OCI-LY7 (cell line): ENCODE measurements at regions not wholly inside any gene's neighbourhood (a gene's known extent, or its start where the extent isn't known, plus 50 kb on each side); places are given as distances from the start of the nearest gene placed in this dataset.

Source experiments
- BruUV-seq: library from RNA; stranded (reverse); fragments of 400-500 nt; replicated peaks from 2 replicates; lab custom pipeline; 2021; lab: Mats Ljungman, UMichigan
- CTCF ChIA-PET: fragments of 300-600 bp; sonication (Branson Sonifier 250); formaldehyde crosslinking; loops from one replicate; lab custom pipeline; 2022; ENCODE audit warnings: antibody characterized with exemption; ENCODE audit not compliant: unreplicated experiment; lab: Charles Lee
- POLR2A ChIA-PET: fragments of 300-600 bp; sonication (Branson Sonifier 250); formaldehyde crosslinking; loops from one replicate; lab custom pipeline; 2022; ENCODE audit warnings: antibody characterized with exemption; lab: Charles Lee
- DNase-seq: peaks from one replicate; pipeline ENCODE4 v3.0.0-alpha.2; 2015; ENCODE audit warnings: low spot score
- H2AFZ ChIP-seq: fragments of 200-600 bp; sonication (generic), shearing (Covaris generic); 2 replicates; pipeline ENCODE4 v1.6.1; 2014; ENCODE audit warnings: mild to moderate bottlenecking, antibody characterized with exemption, low read length, moderate library complexity
- H3K27ac ChIP-seq: fragments of 200-600 bp; sonication (generic); 2 replicates; pipeline ENCODE4 v1.5.1; 2014; ENCODE audit warnings: mixed run types, low read depth, mild to moderate bottlenecking, moderate library complexity, low read length, inconsistent platforms; ENCODE audit not compliant: poor library complexity, severe bottlenecking
- H3K36me3 ChIP-seq: fragments of 200-600 bp; sonication (generic); 2 replicates; pipeline ENCODE4 v1.6.1; 2014; ENCODE audit warnings: mild to moderate bottlenecking, antibody characterized with exemption, low read length, moderate library complexity, mixed read lengths; ENCODE audit not compliant: insufficient read depth
- H3K4me1 ChIP-seq: fragments of 200-600 bp; sonication (generic); 2 replicates; pipeline ENCODE4 v1.5.1; 2014; ENCODE audit warnings: mild to moderate bottlenecking, low read length; ENCODE audit not compliant: insufficient read depth, poor library complexity, severe bottlenecking
- H3K4me2 ChIP-seq: fragments of 200-600 bp; sonication (generic); 2 replicates; pipeline ENCODE4 v1.6.1; 2014; ENCODE audit warnings: mild to moderate bottlenecking, low read length
- H3K4me3 ChIP-seq: fragments of 200-600 bp; sonication (generic); 2 replicates; pipeline ENCODE4 v1.5.1; 2014; ENCODE audit warnings: mild to moderate bottlenecking, low read depth, low read length; ENCODE audit not compliant: poor library complexity, severe bottlenecking
- H3K79me2 ChIP-seq: fragments of 200-600 bp; sonication (generic); 2 replicates; pipeline ENCODE4 v1.6.1; 2016; ENCODE audit warnings: low read depth, mild to moderate bottlenecking, low read length, moderate library complexity, mixed read lengths; ENCODE audit not compliant: insufficient read depth
- H3K9me2 ChIP-seq: fragments of 200-600 bp; sonication (generic); 2 replicates; pipeline ENCODE4 v1.6.1; 2016; ENCODE audit warnings: mild to moderate bottlenecking, low read length, mixed read lengths; ENCODE audit not compliant: insufficient read depth
- H3K9me3 ChIP-seq: fragments of 200-600 bp; sonication (generic); 2 replicates; pipeline ENCODE4 v1.6.1; 2014; ENCODE audit warnings: mild to moderate bottlenecking, mixed run types, low read length, mixed read lengths
- H4K20me1 ChIP-seq: fragments of 200-600 bp; sonication (generic); 2 replicates; pipeline ENCODE4 v1.6.1; 2014; ENCODE audit warnings: mild to moderate bottlenecking, antibody characterized with exemption, low read length, moderate library complexity, mixed read lengths; ENCODE audit not compliant: insufficient read depth
- CTCF ChIP-seq: fragments of 200-600 bp; sonication (generic); conservative IDR thresholded peaks from 2 replicates; pipeline ENCODE4 v1.5.1; 2014; ENCODE audit warnings: mild to moderate bottlenecking, antibody characterized with exemption, low read length, moderate library complexity, mixed read lengths
- EZH2phosphoT487 ChIP-seq: fragments of 200-600 bp; sonication (generic); IDR thresholded peaks from 2 replicates; pipeline ENCODE4 v1.6.1; 2018; ENCODE audit warnings: low read depth, borderline replicate concordance, mild to moderate bottlenecking, mixed run types, antibody characterized with exemption, low read length, moderate library complexity, mixed read lengths
- intact Hi-C: fragments of 100-400 bp; cut with micrococcal nuclease; formaldehyde crosslinking; loops from one replicate; pipeline ENCODE4 v1.10.0; 2022; ENCODE audit not compliant: unreplicated experiment

- H3K79me2 ChIP-seq = no peaks in the 10 kb centered on the region
- H3K4me2 ChIP-seq = no peak overlapping the region
- intact Hi-C loops = no loop called here
- H4K20me1 ChIP-seq = no peaks in the 10 kb centered on the region
- no peaks in the 10 kb centered on the region for H3K4me1 ChIP-seq
- BruUV-seq = no TSS peak
- ChIA-PET POLR2A (no interaction called here), CTCF (no interaction called here)
- no peak for TF ChIP-seq CTCF
- no peaks in the 10 kb centered on the region for H3K36me3 ChIP-seq
- H3K9me2 ChIP-seq = no peaks in the 10 kb centered on the region
- DNase-seq = no peak
- H3K4me3 ChIP-seq = no peak overlapping the region
- no peak overlapping the region for H2AFZ ChIP-seq
- H3K9me3 ChIP-seq = no peaks in the 10 kb centered on the region
- no peak overlapping the region for H3K27ac ChIP-seq
Observed at GRCh38 chr14:98204139-98204538, 1067.9 kb downstream of the BCL11B start.

GRCh38 chr14:98207415-98207814 is 1064.6 kb downstream of the BCL11B start:
- intact Hi-C loops = no loop called here
- ChIA-PET CTCF (no interaction called here), POLR2A (no interaction called here)
- no peaks in the 10 kb centered on the region for H3K4me1 ChIP-seq
- H3K36me3 ChIP-seq = no peaks in the 10 kb centered on the region
- no peaks in the 10 kb centered on the region for H3K9me3 ChIP-seq
- no peak overlapping the region for H3K27ac ChIP-seq
- H3K4me2 ChIP-seq = no peak overlapping the region
- H3K9me2 ChIP-seq = no peaks in the 10 kb centered on the region
- H4K20me1 ChIP-seq = no peaks in the 10 kb centered on the region
- H2AFZ ChIP-seq = no peak overlapping the region
- no peak overlapping the region for H3K4me3 ChIP-seq
- no peak for TF ChIP-seq EZH2phosphoT487
- H3K79me2 ChIP-seq = no peaks in the 10 kb centered on the region
- no TSS peak for BruUV-seq
- no peak for DNase-seq

- BruUV-seq = no TSS peak
- no peaks in the 10 kb centered on the region for H4K20me1 ChIP-seq
- no peak for DNase-seq
- intact Hi-C loops = no loop called here
- ChIA-PET CTCF (no interaction called here), POLR2A (no interaction called here)
- no peaks in the 10 kb centered on the region for H3K36me3 ChIP-seq
- no peaks in the 10 kb centered on the region for H3K9me2 ChIP-seq
- H3K9me3 ChIP-seq = no peaks in the 10 kb centered on the region
- H3K4me2 ChIP-seq = no peak overlapping the region
- no peak for TF ChIP-seq CTCF
- no peak for TF ChIP-seq EZH2phosphoT487
- H2AFZ ChIP-seq = no peak overlapping the region
- no peak overlapping the region for H3K4me3 ChIP-seq
- H3K27ac ChIP-seq = no peak overlapping the region
- H3K4me1 ChIP-seq = no peaks in the 10 kb centered on the region
- H3K79me2 ChIP-seq = no peaks in the 10 kb centered on the region
Observed at GRCh38 chr14:98208211-98208611, 1063.8 kb downstream of the BCL11B start.
